SK-N-SH (cell line): ENCODE measurements at regions not wholly inside any gene's neighbourhood (a gene's known extent, or its start where the extent isn't known, plus 50 kb on each side); places are given as distances from the start of the nearest gene placed in this dataset.

ENCODE experiments used
- CTCF ChIA-PET: fragments of 300-600, 350-600 bp; formaldehyde crosslinking; extraction: SDS; loops from one replicate; lab custom pipeline; 2021; lab: Yijun Ruan, JAX
- POLR2A ChIA-PET: fragments of 350-600 bp; sonication (Branson Sonifier 250); formaldehyde crosslinking; extraction: SDS; loops from one replicate; lab custom pipeline; 2020; ENCODE audit warnings: antibody characterized with exemption, inconsistent platforms; lab: Yijun Ruan, JAX
- DNase-seq: peaks from one replicate; pipeline ENCODE4 v3.0.0; 2012
- H2AFZ ChIP-seq: fragments of 200-600 bp; sonication (generic); 2 replicates; pipeline ENCODE4 v1.8.1; 2016; ENCODE audit warnings: antibody characterized with exemption, mild to moderate bottlenecking, low read depth
- H3F3A ChIP-seq: fragments of 200-600 bp; sonication (generic); replicated peaks from 2 replicates; pipeline ENCODE3; 2016; ENCODE audit warnings: antibody characterized with exemption, mild to moderate bottlenecking; ENCODE audit not compliant: insufficient read depth
- H3K27ac ChIP-seq, 2 experiments: fragments of 200-500 bp in 1 of 2; fragments of 200-600 bp in 1 of 2; sonication (Bioruptor generic) in 1 of 2; sonication (generic), shearing (Covaris generic) in 1 of 2; 2 replicates each; pipeline versions ENCODE4 v1.5.1 to v1.6.1; 2014 to 2016; ENCODE audit warnings: low read depth in 2 of 2, inconsistent platforms in 1 of 2, low read length in 1 of 2, mild to moderate bottlenecking in 1 of 2, mixed read lengths in 1 of 2
- H3K27me3 ChIP-seq: fragments of 200-600 bp; sonication (generic), shearing (Covaris generic); 2 replicates; pipeline ENCODE4 v1.6.1; 2016; ENCODE audit warnings: mixed run types; ENCODE audit not compliant: insufficient read depth
- H3K36me3 ChIP-seq, 2 experiments: fragments of 200-500 bp in 1 of 2; fragments of 200-600 bp in 1 of 2; sonication (Bioruptor generic) in 1 of 2; sonication (generic) in 1 of 2; replicated peaks in 1 of 2; 2 replicates each; pipeline versions ENCODE3 to v1.5.1; 2014 to 2016; ENCODE audit warnings: low read length in 1 of 2, mild to moderate bottlenecking in 1 of 2; ENCODE audit not compliant: insufficient read depth in 2 of 2, control insufficient read depth in 1 of 2
- H3K4me1 ChIP-seq, 2 experiments: fragments of 200-500 bp in 1 of 2; fragments of 200-600 bp in 1 of 2; sonication (Bioruptor generic) in 1 of 2; sonication (generic), shearing (Covaris generic) in 1 of 2; 2 replicates each; pipeline versions ENCODE4 v1.5.1 to v1.6.1; 2014 to 2016; ENCODE audit warnings: low read depth in 1 of 2, low read length in 1 of 2, mixed run types in 1 of 2; ENCODE audit not compliant: insufficient read depth in 2 of 2, control insufficient read depth in 1 of 2
- H3K4me2 ChIP-seq: fragments of 200-600 bp; sonication (generic), shearing (Covaris generic); 2 replicates; pipeline ENCODE4 v1.6.1; 2017; ENCODE audit warnings: mixed run types
- H3K4me3 ChIP-seq, 2 experiments: fragments of 200-500 bp in 1 of 2; fragments of 200-600 bp in 1 of 2; sonication (Bioruptor generic) in 1 of 2; sonication (generic), shearing (Covaris generic) in 1 of 2; 2 replicates each; pipeline versions ENCODE4 v1.5.1 to v1.8.1; 2014 to 2016; ENCODE audit warnings: low read depth in 2 of 2, inconsistent platforms in 1 of 2, low read length in 1 of 2, mild to moderate bottlenecking in 1 of 2, mixed read lengths in 1 of 2, moderate library complexity in 1 of 2
- H3K79me2 ChIP-seq: fragments of 200-600 bp; sonication (generic); 2 replicates; pipeline ENCODE4 v1.8.1; 2017; ENCODE audit warnings: mild to moderate bottlenecking; ENCODE audit not compliant: insufficient read depth
- H3K9ac ChIP-seq: fragments of 200-600 bp; sonication (generic); 2 replicates; pipeline ENCODE4 v1.6.1; 2017; ENCODE audit warnings: mixed run types
- H3K9me2 ChIP-seq: fragments of 200-600 bp; sonication (generic); 2 replicates; pipeline ENCODE4 v1.6.1; 2017; ENCODE audit warnings: mixed run types
- H3K9me3 ChIP-seq: fragments of 200-600 bp; sonication (generic); 2 replicates; pipeline ENCODE4 v1.6.1; 2017; ENCODE audit warnings: mixed run types, mild to moderate bottlenecking, moderate library complexity
- H4K20me1 ChIP-seq: fragments of 200-600 bp; sonication (generic); 2 replicates; pipeline ENCODE4 v1.6.1; 2017; ENCODE audit warnings: mild to moderate bottlenecking, mixed run types; ENCODE audit not compliant: insufficient read depth
- CHD2 ChIP-seq: fragments of 150-350 bp; IDR thresholded peaks from 2 replicates; pipeline ENCODE4 v1.6.1; 2018; ENCODE audit warnings: low read length; ENCODE audit not compliant: partially characterized antibody
- EP300 ChIP-seq, 2 experiments: IDR thresholded peaks; 2 replicates each; pipeline versions ENCODE4 v1.4.0 to v1.6.1; 2012; ENCODE audit warnings: borderline replicate concordance in 1 of 2, low read depth in 1 of 2, low read length in 1 of 2
- EZH2phosphoT487 ChIP-seq: fragments of 200-600 bp; sonication (generic); IDR thresholded peaks from 2 replicates; pipeline ENCODE4 v1.6.1; 2017; ENCODE audit warnings: low read depth, mixed run types, mild to moderate bottlenecking, antibody characterized with exemption, moderate library complexity, borderline replicate concordance
- MXI1 ChIP-seq: IDR thresholded peaks from 2 replicates; pipeline ENCODE4 v1.6.1; 2012; ENCODE audit warnings: mild to moderate bottlenecking, low read depth, low read length, improper control_type of control experiment
- NFIC ChIP-seq: IDR thresholded peaks from 2 replicates; pipeline ENCODE4 v1.4.0; 2012; ENCODE audit warnings: borderline replicate concordance
- POLR2AphosphoS5 ChIP-seq: IDR thresholded peaks from 2 replicates; pipeline ENCODE4 v1.6.1; 2012; ENCODE audit warnings: low read depth, low read length
- REST ChIP-seq: IDR thresholded peaks from 2 replicates; pipeline ENCODE4 v1.6.1; 2012; ENCODE audit warnings: mild to moderate bottlenecking, low read depth, low read length, moderate library complexity
- RFX5 ChIP-seq: IDR thresholded peaks from 2 replicates; pipeline ENCODE4 v1.6.1; 2012; ENCODE audit warnings: mild to moderate bottlenecking, improper control_type of control experiment, low read length
- TAF1 ChIP-seq: IDR thresholded peaks from 2 replicates; pipeline ENCODE4 v1.6.1; 2012; ENCODE audit warnings: low read depth, mild to moderate bottlenecking, low read length, moderate library complexity, borderline replicate concordance
- TCF12 ChIP-seq: IDR thresholded peaks from 2 replicates; pipeline ENCODE4 v1.4.0; 2012
- USF1 ChIP-seq: IDR thresholded peaks from 2 replicates; pipeline ENCODE4 v1.4.0; 2012; ENCODE audit warnings: low read depth, borderline replicate concordance
- WGBS: methylation state at CpG from one replicate; pipeline ENCODE4 v1.1.6; 2017; ENCODE audit warnings: low lambda C conversion rate; 5-methylcytosine and 5-hydroxymethylcytosine counted together
- TF ChIP-seq, protein P1 (sequence below): IDR thresholded peaks from 2 replicates; pipeline ENCODE4 v1.4.0; 2012; ENCODE audit warnings: low read depth, borderline replicate concordance
- TF ChIP-seq, protein P2 (sequence below): fragments of 150-350 bp; IDR thresholded peaks from 2 replicates; pipeline ENCODE4 v1.6.1; 2016; ENCODE audit warnings: mild to moderate bottlenecking, low read depth, low read length

DNA sequence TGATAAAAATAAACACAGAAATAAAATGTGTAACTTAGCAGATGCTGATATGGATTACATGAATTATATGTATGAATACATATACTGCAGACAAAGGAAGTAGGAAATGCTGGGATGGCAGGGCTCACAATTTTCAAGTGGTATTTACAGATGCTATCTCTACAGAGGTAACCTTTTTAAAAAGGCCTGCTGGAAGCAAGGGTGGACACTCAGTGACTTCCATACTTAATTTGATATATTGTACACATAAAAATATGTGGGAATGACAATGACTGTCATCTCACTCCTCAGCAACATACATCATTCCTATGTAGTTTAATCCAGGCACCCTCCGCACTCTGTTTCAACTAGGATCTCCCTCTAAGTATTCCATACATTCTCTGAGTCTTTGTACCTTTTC, 452.9 kb downstream of the DTHD1 start (continued):
- TF ChIP-seq, protein P1, sequence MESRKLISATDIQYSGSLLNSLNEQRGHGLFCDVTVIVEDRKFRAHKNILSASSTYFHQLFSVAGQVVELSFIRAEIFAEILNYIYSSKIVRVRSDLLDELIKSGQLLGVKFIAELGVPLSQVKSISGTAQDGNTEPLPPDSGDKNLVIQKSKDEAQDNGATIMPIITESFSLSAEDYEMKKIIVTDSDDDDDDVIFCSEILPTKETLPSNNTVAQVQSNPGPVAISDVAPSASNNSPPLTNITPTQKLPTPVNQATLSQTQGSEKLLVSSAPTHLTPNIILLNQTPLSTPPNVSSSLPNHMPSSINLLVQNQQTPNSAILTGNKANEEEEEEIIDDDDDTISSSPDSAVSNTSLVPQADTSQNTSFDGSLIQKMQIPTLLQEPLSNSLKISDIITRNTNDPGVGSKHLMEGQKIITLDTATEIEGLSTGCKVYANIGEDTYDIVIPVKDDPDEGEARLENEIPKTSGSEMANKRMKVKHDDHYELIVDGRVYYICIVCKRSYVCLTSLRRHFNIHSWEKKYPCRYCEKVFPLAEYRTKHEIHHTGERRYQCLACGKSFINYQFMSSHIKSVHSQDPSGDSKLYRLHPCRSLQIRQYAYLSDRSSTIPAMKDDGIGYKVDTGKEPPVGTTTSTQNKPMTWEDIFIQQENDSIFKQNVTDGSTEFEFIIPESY = no peak

GRCh38 chr4:36737691-36738090, 456.3 kb downstream of the DTHD1 start:
- H3K4me3 ChIP-seq = no peak overlapping the region
- H3K79me2 ChIP-seq = no peaks in the 10 kb centered on the region
- H3F3A ChIP-seq = no peaks in the 10 kb centered on the region
- no peak for DNase-seq
- no peak overlapping the region for H3K27ac ChIP-seq
- H3K27me3 ChIP-seq = no peaks in the 10 kb centered on the region
- no peaks in the 10 kb centered on the region for H3K9me3 ChIP-seq
- POLR2A ChIA-PET = no interaction called here
- H3K36me3 ChIP-seq = no peaks in the 10 kb centered on the region
- H3K9me2 ChIP-seq = no peaks in the 10 kb centered on the region
- no peaks in the 10 kb centered on the region for H4K20me1 ChIP-seq
- H2AFZ ChIP-seq = no peak overlapping the region
- 0% methylated on average over 2 of the region's 2 CpGs for WGBS
- CTCF ChIA-PET = no interaction called here
- TF ChIP-seq, protein P2, sequence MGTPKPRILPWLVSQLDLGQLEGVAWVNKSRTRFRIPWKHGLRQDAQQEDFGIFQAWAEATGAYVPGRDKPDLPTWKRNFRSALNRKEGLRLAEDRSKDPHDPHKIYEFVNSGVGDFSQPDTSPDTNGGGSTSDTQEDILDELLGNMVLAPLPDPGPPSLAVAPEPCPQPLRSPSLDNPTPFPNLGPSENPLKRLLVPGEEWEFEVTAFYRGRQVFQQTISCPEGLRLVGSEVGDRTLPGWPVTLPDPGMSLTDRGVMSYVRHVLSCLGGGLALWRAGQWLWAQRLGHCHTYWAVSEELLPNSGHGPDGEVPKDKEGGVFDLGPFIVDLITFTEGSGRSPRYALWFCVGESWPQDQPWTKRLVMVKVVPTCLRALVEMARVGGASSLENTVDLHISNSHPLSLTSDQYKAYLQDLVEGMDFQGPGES = no peak
- TF ChIP-seq CHD2 = no peak
- no peak for TF ChIP-seq TCF12
- no peak for TF ChIP-seq EP300 (IDR thresholded peaks at IDR 0.05; ENCODE audit: borderline replicate concordance in 1 of 2, low read depth in 1 of 2, low read length in 1 of 2)
- no peak for TF ChIP-seq MXI1
- TF ChIP-seq TAF1 = no peak
- no peak for TF ChIP-seq EZH2phosphoT487
- no peak for TF ChIP-seq USF1
- TF ChIP-seq REST = no peak
- no peak for TF ChIP-seq POLR2AphosphoS5
- no peak for TF ChIP-seq RFX5
- no peak for TF ChIP-seq NFIC
- no peak overlapping the region for H3K9ac ChIP-seq
- no peaks in the 10 kb centered on the region for H3K4me1 ChIP-seq
- H3K4me2 ChIP-seq = no peak overlapping the region
